ENCODE measurements at regions not wholly inside any gene's neighbourhood (a gene's known extent, or its start where the extent isn't known, plus 50 kb on each side); places are given as distances from the start of the nearest gene placed in this dataset.

GRCh38 chr4:124144238-124144654 is 568.3 kb downstream of the ANKRD50 start:
- Histone ChIP-seq H3K27ac (ENCODE audit: low read length) (no peak overlapping the region), H3K4me2 (ENCODE audit: low read length) (no peak overlapping the region), H2AFZ (ENCODE audit: low read depth, low read length) (no peak overlapping the region), H3K27me3 (ENCODE audit: insufficient read depth, low read depth, low read length) (no peaks in the 10 kb centered on the region), H3F3A (ENCODE audit: insufficient read depth, low read length, poor library complexity, severe bottlenecking) (no peaks in the 10 kb centered on the region), H3K79me2 (replicated peaks; ENCODE audit: insufficient read depth, low read length) (no peaks in the 10 kb centered on the region), H3K36me3 (ENCODE audit: insufficient read depth, low read length) (no peaks in the 10 kb centered on the region), H3K9ac (ENCODE audit: low read length) (no peak overlapping the region), H4K20me1 (ENCODE audit: insufficient read depth) (no peaks in the 10 kb centered on the region), H3K9me2 (ENCODE audit: insufficient read depth, low read length) (no peaks in the 10 kb centered on the region), H3K9me3 (ENCODE audit: low read length) (no peaks in the 10 kb centered on the region), H3K4me3 (ENCODE audit: low read length) (no peak overlapping the region)
- TF ChIP-seq POLR2AphosphoS5 (IDR thresholded peaks at IDR 0.05) (no peak), MXI1 (conservative IDR thresholded peaks at IDR 0.05; ENCODE audit: poor library complexity, severe bottlenecking) (no peak), RAD21 (conservative IDR thresholded peaks at IDR 0.05) (no peak), REST (IDR thresholded peaks at IDR 0.05; ENCODE audit: borderline replicate concordance) (no peak), SMC3 (conservative IDR thresholded peaks at IDR 0.05; ENCODE audit: poor library complexity) (no peak)
- TF ChIP-seq, protein P1, sequence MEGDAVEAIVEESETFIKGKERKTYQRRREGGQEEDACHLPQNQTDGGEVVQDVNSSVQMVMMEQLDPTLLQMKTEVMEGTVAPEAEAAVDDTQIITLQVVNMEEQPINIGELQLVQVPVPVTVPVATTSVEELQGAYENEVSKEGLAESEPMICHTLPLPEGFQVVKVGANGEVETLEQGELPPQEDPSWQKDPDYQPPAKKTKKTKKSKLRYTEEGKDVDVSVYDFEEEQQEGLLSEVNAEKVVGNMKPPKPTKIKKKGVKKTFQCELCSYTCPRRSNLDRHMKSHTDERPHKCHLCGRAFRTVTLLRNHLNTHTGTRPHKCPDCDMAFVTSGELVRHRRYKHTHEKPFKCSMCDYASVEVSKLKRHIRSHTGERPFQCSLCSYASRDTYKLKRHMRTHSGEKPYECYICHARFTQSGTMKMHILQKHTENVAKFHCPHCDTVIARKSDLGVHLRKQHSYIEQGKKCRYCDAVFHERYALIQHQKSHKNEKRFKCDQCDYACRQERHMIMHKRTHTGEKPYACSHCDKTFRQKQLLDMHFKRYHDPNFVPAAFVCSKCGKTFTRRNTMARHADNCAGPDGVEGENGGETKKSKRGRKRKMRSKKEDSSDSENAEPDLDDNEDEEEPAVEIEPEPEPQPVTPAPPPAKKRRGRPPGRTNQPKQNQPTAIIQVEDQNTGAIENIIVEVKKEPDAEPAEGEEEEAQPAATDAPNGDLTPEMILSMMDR (IDR thresholded peaks at IDR 0.05; ENCODE audit: poor library complexity, severe bottlenecking) = no peak

- H3K27me3 ChIP-seq (ENCODE audit: insufficient read depth, low read depth, low read length) = no peaks in the 10 kb centered on the region
- no peak overlapping the region for H3K4me2 ChIP-seq (ENCODE audit: low read length)
- no peaks in the 10 kb centered on the region for H3K79me2 ChIP-seq (replicated peaks; ENCODE audit: insufficient read depth, low read length)
- H3K9me2 ChIP-seq (ENCODE audit: insufficient read depth, low read length) = no peaks in the 10 kb centered on the region
- H3K4me3 ChIP-seq (ENCODE audit: low read length) = no peak overlapping the region
- H4K20me1 ChIP-seq (ENCODE audit: insufficient read depth) = no peaks in the 10 kb centered on the region
- H3K27ac ChIP-seq (ENCODE audit: low read length) = no peak overlapping the region
- TF ChIP-seq, protein P1 (IDR thresholded peaks at IDR 0.05; ENCODE audit: poor library complexity, severe bottlenecking) = no peak
- TF ChIP-seq MXI1 (conservative IDR thresholded peaks at IDR 0.05; ENCODE audit: poor library complexity, severe bottlenecking) (no peak), TAF1 (IDR thresholded peaks at IDR 0.05; ENCODE audit: low read depth) (no peak), RAD21 (conservative IDR thresholded peaks at IDR 0.05) (no peak), REST (IDR thresholded peaks at IDR 0.05; ENCODE audit: borderline replicate concordance) (no peak), EP300 (conservative IDR thresholded peaks at IDR 0.05; ENCODE audit: poor library complexity, severe bottlenecking) (no peak), POLR2AphosphoS5 (IDR thresholded peaks at IDR 0.05) (no peak), SMC3 (conservative IDR thresholded peaks at IDR 0.05; ENCODE audit: poor library complexity) (no peak), EZH2 (IDR thresholded peaks at IDR 0.05; ENCODE audit: borderline replicate concordance, insufficient read depth, low read length, poor library complexity, severe bottlenecking) (no peak)
- no peak overlapping the region for H3K9ac ChIP-seq (ENCODE audit: low read length)
- no peaks in the 10 kb centered on the region for H3K36me3 ChIP-seq (ENCODE audit: insufficient read depth, low read length)
- no peaks in the 10 kb centered on the region for H3F3A ChIP-seq (ENCODE audit: insufficient read depth, low read length, poor library complexity, severe bottlenecking)
- H2AFZ ChIP-seq (ENCODE audit: low read depth, low read length) = no peak overlapping the region
- H3K9me3 ChIP-seq (ENCODE audit: low read length) = no peaks in the 10 kb centered on the region
These were observed 566.5 kb downstream of the ANKRD50 start for GRCh38 chr4:124146068-124146467.

All from neural cell (in vitro differentiated cells).